ENCODE measurements at regions not wholly inside any gene's neighbourhood (a gene's known extent, or its start where the extent isn't known, plus 50 kb on each side); places are given as distances from the start of the nearest gene placed in this dataset.

GRCh38 chr9:96128880-96129279, 173.1 kb downstream of the HSD17B3 start:
- H3K9me3 ChIP-seq = no peaks in the 10 kb centered on the region
- no peak overlapping the region for H3K27ac ChIP-seq
- H3K27me3 ChIP-seq (replicated peaks in 1 of 7) = no peaks in the 10 kb centered on the region
- no peaks in the 10 kb centered on the region for H3K36me3 ChIP-seq
- no peaks in the 10 kb centered on the region for H3K4me1 ChIP-seq
- no peak overlapping the region for H3K4me3 ChIP-seq
- 60 to 79% (median 68%) methylated on average over 2 of the region's 2 CpGs for WGBS, 5 donors
- TF ChIP-seq POLR2AphosphoS5 (IDR thresholded peaks at IDR 0.05) = no peak
- TF ChIP-seq CTCF (IDR thresholded peaks at IDR 0.05 in 8 of 11, conservative IDR thresholded peaks at IDR 0.05 in 3 of 11) = no peak
- intact Hi-C loops (cut with DNase I; ENCODE audit: low total_unique reads) = no loop called here
- no peak for DNase-seq

- no peak overlapping the region for H3K4me3 ChIP-seq
- H3K9me3 ChIP-seq = no peaks in the 10 kb centered on the region
- WGBS, 5 donors = 76 to 86% (median 79%) methylated on average over 21 of the region's 21 CpGs
- H3K36me3 ChIP-seq = no peaks in the 10 kb centered on the region
- no peak overlapping the region for H3K27ac ChIP-seq
- H3K27me3 ChIP-seq (replicated peaks in 1 of 7) = no peaks in the 10 kb centered on the region
- TF ChIP-seq POLR2A (IDR thresholded peaks at IDR 0.05) (no peak), CTCF (IDR thresholded peaks at IDR 0.05 in 8 of 11, conservative IDR thresholded peaks at IDR 0.05 in 3 of 11) (no peak), POLR2AphosphoS5 (IDR thresholded peaks at IDR 0.05) (no peak)
- intact Hi-C loops (cut with DNase I; ENCODE audit: low total_unique reads) = no loop called here
- no peaks in the 10 kb centered on the region for H3K4me1 ChIP-seq
- DNase-seq = no peak
These were observed 175.6 kb downstream of the HSD17B3 start for GRCh38 chr9:96126321-96126881.

GRCh38 chr9:96125624-96126023, 176.4 kb downstream of the HSD17B3 start:
- Histone ChIP-seq H3K27me3 (replicated peaks in 1 of 7) (no peaks in the 10 kb centered on the region), H3K4me3 (no peak overlapping the region), H3K27ac (no peak overlapping the region), H3K36me3 (no peaks in the 10 kb centered on the region), H3K4me1 (peaks cover 0 to 4% (median 0%) of the 10 kb centered on the region in 6 donors), H3K9me3 (no peaks in the 10 kb centered on the region)
- intact Hi-C loops (cut with DNase I; ENCODE audit: low total_unique reads) = no loop called here
- no peak for TF ChIP-seq POLR2A (IDR thresholded peaks at IDR 0.05)
- DNase-seq = no peak
- 65 to 89% (median 76%) methylated on average over 3 of the region's 3 CpGs for WGBS, 5 donors

- Histone ChIP-seq H3K4me1 (peaks cover 0 to 6% (median 2%) of the 10 kb centered on the region in 6 donors), H3K9me3 (peaks cover 0 to 18% (median 4%) of the 10 kb centered on the region in 8 donors), H3K27ac (peak overlapping the region in 3 of 8 donors; percentile 14 to 52 (median 27)), H3K4me3 (no peak overlapping the region), H3K36me3 (no peaks in the 10 kb centered on the region), H3K27me3 (replicated peaks in 1 of 7) (no peaks in the 10 kb centered on the region)
- intact Hi-C loops (cut with DNase I; ENCODE audit: low total_unique reads) = no loop called here
- no peak for DNase-seq
- TF ChIP-seq POLR2AphosphoS5 (IDR thresholded peaks at IDR 0.05) = peak in 1 of 3 donors; percentile 36
- no peak for TF ChIP-seq CTCF (IDR thresholded peaks at IDR 0.05 in 8 of 11, conservative IDR thresholded peaks at IDR 0.05 in 3 of 11)
- WGBS, 5 donors = 77 to 85% (median 82%) methylated on average over 3 of the region's 3 CpGs
These were observed 179.2 kb downstream of the HSD17B3 start for GRCh38 chr9:96122751-96123150.

GRCh38 chr9:96122282-96122681, 179.7 kb downstream of the HSD17B3 start:
- intact Hi-C loops (cut with DNase I; ENCODE audit: low total_unique reads) = no loop called here
- Histone ChIP-seq H3K4me1 (peaks cover 0 to 10% (median 4%) of the 10 kb centered on the region in 6 donors), H3K27me3 (replicated peaks in 1 of 7) (no peaks in the 10 kb centered on the region), H3K36me3 (no peaks in the 10 kb centered on the region), H3K27ac (peak overlapping the region in 2 of 8 donors; percentile 27 to 52), H3K4me3 (no peak overlapping the region), H3K9me3 (peaks cover 0 to 18% (median 4%) of the 10 kb centered on the region in 8 donors)
- DNase-seq = no peak
- WGBS, 5 donors = 68 to 86% (median 81%) methylated on average over 6 of the region's 6 CpGs
- TF ChIP-seq CTCF (IDR thresholded peaks at IDR 0.05 in 8 of 11, conservative IDR thresholded peaks at IDR 0.05 in 3 of 11) (no peak), POLR2A (IDR thresholded peaks at IDR 0.05) (no peak), POLR2AphosphoS5 (IDR thresholded peaks at IDR 0.05) (no peak)

Measured in spleen (tissue), 11 donors.